B cell (primary cell): ENCODE measurements at regions not wholly inside any gene's neighbourhood (a gene's known extent, or its start where the extent isn't known, plus 50 kb on each side); places are given as distances from the start of the nearest gene placed in this dataset.

Source experiments
- ATAC-seq: fragments of 200-7000 bp; cut with Tn5 transposase; one replicate; pipeline ENCODE4 v1.10.0; 2021; ENCODE audit warnings: low read depth, mild to moderate bottlenecking, moderate number of reproducible peaks, moderate library complexity
- CTCF ChIA-PET: fragments of 350-600 bp; sonication (Branson Sonifier 250); formaldehyde crosslinking; loops from one replicate; lab custom pipeline; 2021; ENCODE audit warnings: antibody characterized with exemption, inconsistent platforms; lab: Charles Lee
- POLR2A ChIA-PET: fragments of 350-600 bp; sonication (Branson Sonifier 250); formaldehyde crosslinking; loops from one replicate; lab custom pipeline; 2021; ENCODE audit warnings: antibody characterized with exemption; lab: Charles Lee
- DNase-seq: peaks from one replicate; pipeline ENCODE4 v3.0.0; 2013
- H2AFZ ChIP-seq: 2 replicates; pipeline ENCODE4 v1.6.1; 2012; ENCODE audit warnings: mild to moderate bottlenecking, low read depth, low read length; ENCODE audit not compliant: insufficient read depth, poor library complexity, severe bottlenecking
- H3K27ac ChIP-seq, 2 donors: 1 replicate in 1 of 2; 2 replicates in 1 of 2; pipeline ENCODE4 v1.5.1; 2012 to 2013; ENCODE audit warnings: low read length in 2 of 2, mild to moderate bottlenecking in 2 of 2, moderate library complexity in 1 of 2
- H3K27me3 ChIP-seq, 4 experiments: fragments of 200-600 bp in 1 of 4; sonication (generic) in 1 of 4; replicated peaks in 1 of 4; 1 replicate in 2 of 4; 2 replicates in 2 of 4; pipeline versions ENCODE4 v1.6.1 to v1.7.0; 2013 to 2016; ENCODE audit warnings: low read length in 3 of 4, mild to moderate bottlenecking in 2 of 4, mixed read lengths in 1 of 4, moderate library complexity in 1 of 4; ENCODE audit not compliant: insufficient read depth in 4 of 4, control insufficient read depth in 3 of 4; ENCODE audit errors: control extremely low read depth in 1 of 4
- H3K36me3 ChIP-seq, 2 experiments: replicated peaks in 1 of 2; 1 replicate in 1 of 2; 2 replicates in 1 of 2; pipeline versions ENCODE4 v1.6.1 to v1.7.1; 2013; ENCODE audit warnings: low read length in 1 of 2; ENCODE audit not compliant: insufficient read depth in 2 of 2, control insufficient read depth in 1 of 2; ENCODE audit errors: control extremely low read depth in 1 of 2, extremely low read depth in 1 of 2
- H3K4me1 ChIP-seq, 2 donors: fragments of 200-600 bp in 1 of 2; sonication (generic) in 1 of 2; 1 replicate in 1 of 2; 2 replicates in 1 of 2; pipeline versions ENCODE4 v1.5.1 to v1.6.1; 2013 to 2017; ENCODE audit warnings: low read length in 2 of 2; ENCODE audit not compliant: control insufficient read depth in 2 of 2, insufficient read depth in 2 of 2
- H3K4me2 ChIP-seq: replicated peaks from 2 replicates; pipeline ENCODE3; 2012; ENCODE audit warnings: mild to moderate bottlenecking, low read depth, low read length; ENCODE audit not compliant: poor library complexity, severe bottlenecking
- H3K4me3 ChIP-seq, 5 experiments: fragments of 200-600 bp in 1 of 5; sonication (generic) in 1 of 5; 1 replicate in 3 of 5; 2 replicates in 2 of 5; pipeline versions ENCODE4 v1.5.1 to v1.7.0; 2011 to 2016; ENCODE audit warnings: low read length in 4 of 5, mild to moderate bottlenecking in 4 of 5, low read depth in 2 of 5, control low read depth in 1 of 5, moderate library complexity in 1 of 5; ENCODE audit not compliant: insufficient read depth in 1 of 5; ENCODE audit errors: control extremely low read depth in 1 of 5, extremely low read depth in 1 of 5
- H3K79me2 ChIP-seq: fragments of 200-600 bp; sonication (generic); one replicate; pipeline ENCODE4 v1.6.0; 2016; ENCODE audit warnings: low read length; ENCODE audit not compliant: control insufficient read depth, insufficient read depth
- H3K9ac ChIP-seq: fragments of 200-600 bp; sonication (generic); 2 replicates; pipeline ENCODE4 v1.6.1; 2017; ENCODE audit warnings: mild to moderate bottlenecking, low read length, moderate library complexity
- H3K9me3 ChIP-seq, 3 donors: one replicate each; pipeline versions ENCODE4 v1.6.1 to v1.7.1; 2013; ENCODE audit warnings: low read length in 2 of 3; ENCODE audit not compliant: control insufficient read depth in 2 of 3, insufficient read depth in 1 of 3; ENCODE audit errors: control extremely low read depth in 1 of 3
- H4K20me1 ChIP-seq: 2 replicates; pipeline ENCODE4 v1.6.0; 2012; ENCODE audit warnings: mild to moderate bottlenecking, low read length; ENCODE audit not compliant: insufficient read depth, control insufficient read depth, poor library complexity, severe bottlenecking
- H3K27ac Mint-ChIP-seq: one replicate; pipeline ENCODE4 v1.8.0; 2021; ENCODE audit warnings: mixed read lengths
- H3K27me3 Mint-ChIP-seq: one replicate; pipeline ENCODE4 v1.8.0; 2021; ENCODE audit warnings: mixed read lengths
- H3K4me1 Mint-ChIP-seq: one replicate; pipeline ENCODE4 v1.8.0; 2021; ENCODE audit warnings: mixed read lengths
- H3K4me3 Mint-ChIP-seq: one replicate; pipeline ENCODE4 v1.8.0; 2021; ENCODE audit warnings: mixed read lengths
- H3K9me3 Mint-ChIP-seq: one replicate; pipeline ENCODE4 v1.8.0; 2022; ENCODE audit warnings: mixed read lengths; ENCODE audit not compliant: insufficient read depth
- EZH2 ChIP-seq: IDR thresholded peaks from 2 replicates; pipeline ENCODE4 v1.6.1; 2012; ENCODE audit warnings: borderline replicate concordance, low read depth, mild to moderate bottlenecking, moderate library complexity, low read length; ENCODE audit not compliant: insufficient read depth, poor library complexity, severe bottlenecking
- whole genome bisulfite sequencing: methylation state at CpG from one replicate; pipeline ENCODE4 v1.1.5; 2013; ENCODE audit warnings: missing lambda C conversion rate; ENCODE audit not compliant: insufficient coverage; 5-methylcytosine and 5-hydroxymethylcytosine counted together
- intact Hi-C: fragments of 100-400 bp; cut with micrococcal nuclease; formaldehyde crosslinking; loops from one replicate; pipeline ENCODE4 v1.10.0; 2022
- TF ChIP-seq, protein P1 (sequence below): fragments of 200-600 bp; IDR thresholded peaks from one replicate; pipeline ENCODE4 v1.8.0; 2022; ENCODE audit warnings: antibody characterized with exemption, mild to moderate bottlenecking

DNA sequence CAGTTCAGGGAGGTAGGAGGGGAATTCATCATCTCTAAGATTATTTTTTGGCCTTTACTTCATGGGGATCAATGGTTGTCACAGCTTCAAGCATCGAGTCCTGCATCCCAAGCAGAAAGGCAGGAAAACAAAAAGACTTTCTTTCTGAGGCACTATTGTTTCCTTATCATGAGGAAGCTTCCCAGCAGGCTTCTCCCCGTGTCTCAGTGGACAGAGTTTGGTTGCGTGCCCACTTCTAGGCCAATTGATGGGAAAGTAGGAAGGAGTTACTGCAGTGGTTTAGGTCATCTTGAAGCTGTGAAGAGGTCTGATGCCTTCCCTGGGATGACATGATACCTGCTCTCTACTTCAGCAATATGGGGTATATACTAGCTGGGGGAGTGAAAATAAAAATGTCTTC is 175.3 kb upstream of the CDH13 start:
- H3K27ac Mint-ChIP-seq: no peak overlapping the region
- H3K4me2 ChIP-seq: no peak overlapping the region
- H3K4me3 ChIP-seq: no peak overlapping the region
- no peaks in the 10 kb centered on the region for H3K79me2 ChIP-seq
- ATAC-seq (no peak), DNase-seq (no peak)
- H3K9ac ChIP-seq: no peak overlapping the region
- no peaks in the 10 kb centered on the region for H3K9me3 ChIP-seq
- peaks cover 0 to 2% (median 0%) of the 10 kb centered on the region in 4 experiments for H3K27me3 ChIP-seq
- 65% methylated on average over 3 of the region's 3 CpGs for WGBS
- H3K4me1 ChIP-seq: no peaks in the 10 kb centered on the region
- peaks cover 3% of the 10 kb centered on the region for H3K9me3 Mint-ChIP-seq
- no peaks in the 10 kb centered on the region for H4K20me1 ChIP-seq
- intact Hi-C loops: no loop called here
- POLR2A ChIA-PET: no interaction called here
- CTCF ChIA-PET: no interaction called here
- no peaks in the 10 kb centered on the region for H3K4me1 Mint-ChIP-seq
- peaks cover 6% of the 10 kb centered on the region for H3K27me3 Mint-ChIP-seq
- H3K27ac ChIP-seq: no peak overlapping the region
- H2AFZ ChIP-seq: no peak overlapping the region
- no peak overlapping the region for H3K4me3 Mint-ChIP-seq
- TF ChIP-seq EZH2: no peak
- TF ChIP-seq, protein P1, sequence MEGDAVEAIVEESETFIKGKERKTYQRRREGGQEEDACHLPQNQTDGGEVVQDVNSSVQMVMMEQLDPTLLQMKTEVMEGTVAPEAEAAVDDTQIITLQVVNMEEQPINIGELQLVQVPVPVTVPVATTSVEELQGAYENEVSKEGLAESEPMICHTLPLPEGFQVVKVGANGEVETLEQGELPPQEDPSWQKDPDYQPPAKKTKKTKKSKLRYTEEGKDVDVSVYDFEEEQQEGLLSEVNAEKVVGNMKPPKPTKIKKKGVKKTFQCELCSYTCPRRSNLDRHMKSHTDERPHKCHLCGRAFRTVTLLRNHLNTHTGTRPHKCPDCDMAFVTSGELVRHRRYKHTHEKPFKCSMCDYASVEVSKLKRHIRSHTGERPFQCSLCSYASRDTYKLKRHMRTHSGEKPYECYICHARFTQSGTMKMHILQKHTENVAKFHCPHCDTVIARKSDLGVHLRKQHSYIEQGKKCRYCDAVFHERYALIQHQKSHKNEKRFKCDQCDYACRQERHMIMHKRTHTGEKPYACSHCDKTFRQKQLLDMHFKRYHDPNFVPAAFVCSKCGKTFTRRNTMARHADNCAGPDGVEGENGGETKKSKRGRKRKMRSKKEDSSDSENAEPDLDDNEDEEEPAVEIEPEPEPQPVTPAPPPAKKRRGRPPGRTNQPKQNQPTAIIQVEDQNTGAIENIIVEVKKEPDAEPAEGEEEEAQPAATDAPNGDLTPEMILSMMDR: no peak
- H3K36me3 ChIP-seq: no peaks in the 10 kb centered on the region

DNA sequence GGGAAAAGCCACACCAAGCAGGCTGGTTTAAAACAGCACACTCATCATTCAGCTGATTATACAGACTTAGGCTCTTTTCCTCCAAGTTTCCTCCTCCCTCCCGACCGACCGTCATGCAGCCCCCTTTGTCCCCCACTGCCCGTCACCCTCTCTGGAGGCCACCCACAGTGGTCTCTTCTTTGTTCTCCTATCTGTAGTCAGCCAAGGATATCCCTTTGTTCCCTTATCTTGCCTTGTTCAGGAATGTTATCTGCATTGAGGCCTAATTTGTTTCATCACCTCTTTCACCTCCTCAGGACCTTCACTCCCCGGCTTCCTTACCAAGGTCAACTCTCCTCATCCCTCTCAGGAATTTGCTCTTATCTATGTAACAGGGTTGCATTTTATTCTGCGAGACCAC is 186.4 kb upstream of the CDH13 start:
- ChIA-PET CTCF (no interaction called here), POLR2A (no interaction called here)
- Histone ChIP-seq H3K4me1 (no peaks in the 10 kb centered on the region), H4K20me1 (no peaks in the 10 kb centered on the region), H3K27ac (no peak overlapping the region), H3K9me3 (no peaks in the 10 kb centered on the region), H3K27me3 (no peaks in the 10 kb centered on the region), H3K79me2 (no peaks in the 10 kb centered on the region), H3K4me3 (no peak overlapping the region), H2AFZ (no peak overlapping the region), H3K4me2 (no peak overlapping the region), H3K36me3 (no peaks in the 10 kb centered on the region), H3K9ac (no peak overlapping the region)
- WGBS: 69% methylated on average over 6 of the region's 6 CpGs
- H3K27ac Mint-ChIP-seq: no peak overlapping the region
- no peak for DNase-seq
- intact Hi-C loops: no loop called here
- no peak for ATAC-seq
- no peak for TF ChIP-seq EZH2
- TF ChIP-seq, protein P1: no peak
- H3K9me3 Mint-ChIP-seq: peaks cover 2% of the 10 kb centered on the region
- H3K4me1 Mint-ChIP-seq: no peaks in the 10 kb centered on the region
- no peak overlapping the region for H3K4me3 Mint-ChIP-seq
- peaks cover 13% of the 10 kb centered on the region for H3K27me3 Mint-ChIP-seq
